ENCODE measurements at regions not wholly inside any gene's neighbourhood (a gene's known extent, or its start where the extent isn't known, plus 50 kb on each side); places are given as distances from the start of the nearest gene placed in this dataset.
"Not testable (repeated sequence)": the region's sequence is repeated elsewhere in the genome, so short reads cannot be mapped to it uniquely, and the experiment has no call there.

- DNase-seq: no peak
Observed at GRCh38 chr3:674116-674515, 418.7 kb upstream of the CNTN6 start.

- DNase-seq: no peak
Observed at GRCh38 chr3:675846-676245, 417.0 kb upstream of the CNTN6 start.

GRCh38 chr3:683770-684169 lies 409.1 kb upstream of the CNTN6 start:
- no peak for DNase-seq

- no peak for DNase-seq
Observed at GRCh38 chr3:690770-691169, 402.1 kb upstream of the CNTN6 start.

GRCh38 chr3:700514-700913 lies 392.3 kb upstream of the CNTN6 start:
- no peak for DNase-seq

GRCh38 chr3:707041-707440 lies 385.8 kb upstream of the CNTN6 start:
- DNase-seq: no peak

GRCh38 chr3:713006-713621 lies 379.7 kb upstream of the CNTN6 start:
- no peak for DNase-seq

- no peak for DNase-seq
Observed at GRCh38 chr3:713947-714620, 378.7 kb upstream of the CNTN6 start.

GRCh38 chr3:721086-721485 lies 371.7 kb upstream of the CNTN6 start:
- DNase-seq: no peak

- DNase-seq: no peak
Observed at GRCh38 chr3:732326-732928, 360.4 kb upstream of the CNTN6 start.

- DNase-seq: no peak
Observed at GRCh38 chr3:733313-733712, 359.5 kb upstream of the CNTN6 start.

- no peak for DNase-seq
Observed at GRCh38 chr3:757711-758110, 335.1 kb upstream of the CNTN6 start.

GRCh38 chr3:759106-759505 lies 333.7 kb upstream of the CNTN6 start:
- no peak for DNase-seq

GRCh38 chr3:773433-773832 lies 319.4 kb upstream of the CNTN6 start:
- DNase-seq: not testable (repeated sequence)

GRCh38 chr3:775178-775880 lies 317.5 kb upstream of the CNTN6 start:
- DNase-seq: no peak

- no peak for DNase-seq
Observed at GRCh38 chr3:780505-780904, 312.3 kb upstream of the CNTN6 start.

- DNase-seq: no peak
Observed at GRCh38 chr3:791442-791841, 301.4 kb upstream of the CNTN6 start.

- DNase-seq: no peak
Observed at GRCh38 chr3:792630-793029, 300.2 kb upstream of the CNTN6 start.

- no peak for DNase-seq
Observed at GRCh38 chr3:804211-804610, 288.6 kb upstream of the CNTN6 start.

GRCh38 chr3:805326-805725 lies 287.5 kb upstream of the CNTN6 start:
- DNase-seq: no peak

GRCh38 chr3:806006-806405 lies 286.8 kb upstream of the CNTN6 start:
- no peak for DNase-seq

- no peak for DNase-seq
Observed at GRCh38 chr3:816605-817004, 276.2 kb upstream of the CNTN6 start.

- no peak for DNase-seq
Observed at GRCh38 chr3:834679-835078, 258.1 kb upstream of the CNTN6 start.

- DNase-seq: no peak
Observed at GRCh38 chr3:835096-835495, 257.7 kb upstream of the CNTN6 start.
